Kidney epithelial cell (primary cell): ENCODE measurements at regions not wholly inside any gene's neighbourhood (a gene's known extent, or its start where the extent isn't known, plus 50 kb on each side); places are given as distances from the start of the nearest gene placed in this dataset.
"Not testable (repeated sequence)": the region's sequence is repeated elsewhere in the genome, so short reads cannot be mapped to it uniquely, and the experiment has no call there.

ENCODE experiments used
- DNase-seq: peaks from one replicate; pipeline ENCODE4 v3.0.0-alpha.2; 2010; ENCODE audit warnings: low read depth
- H3K27me3 ChIP-seq: 2 replicates; pipeline ENCODE4 v1.6.0; 2011; ENCODE audit warnings: low read length; ENCODE audit not compliant: control insufficient read depth, insufficient read depth
- H3K36me3 ChIP-seq: 2 replicates; pipeline ENCODE4 v1.5.1; 2011; ENCODE audit warnings: low read length; ENCODE audit not compliant: control insufficient read depth, insufficient read depth
- H3K4me3 ChIP-seq: 2 replicates; pipeline ENCODE4 v1.5.1; 2011; ENCODE audit warnings: low read depth, mild to moderate bottlenecking, control low read depth, low read length
- CTCF ChIP-seq: IDR thresholded peaks from 2 replicates; pipeline ENCODE4 v1.5.1; 2011; ENCODE audit warnings: mild to moderate bottlenecking, moderate library complexity, low read length, control low read depth, inconsistent platforms; ENCODE audit not compliant: insufficient read depth, poor library complexity, severe bottlenecking

GRCh38 chr5:108560166-108560565 is 178.3 kb upstream of the FBXL17 start:
- no peaks in the 10 kb centered on the region for H3K27me3 ChIP-seq
- no peaks in the 10 kb centered on the region for H3K36me3 ChIP-seq
- no peak for DNase-seq
- H3K4me3 ChIP-seq = no peak overlapping the region
- no peak for TF ChIP-seq CTCF

GRCh38 chr5:108558840-108559239 is 176.9 kb upstream of the FBXL17 start:
- H3K36me3 ChIP-seq, H3K27me3 ChIP-seq, H3K4me3 ChIP-seq, DNase-seq: not testable (repeated sequence)

- H3K27me3 ChIP-seq, DNase-seq, H3K4me3 ChIP-seq, H3K36me3 ChIP-seq: not testable (repeated sequence)
Measured at GRCh38 chr5:108558142-108558541, 176.2 kb upstream of the FBXL17 start.

- Histone ChIP-seq H3K4me3 (no peak overlapping the region), H3K36me3 (no peaks in the 10 kb centered on the region), H3K27me3 (no peaks in the 10 kb centered on the region)
- DNase-seq = no peak
- TF ChIP-seq CTCF = no peak
Measured at GRCh38 chr5:108557686-108558085, 175.8 kb upstream of the FBXL17 start.

GRCh38 chr5:108556441-108557145 is 174.7 kb upstream of the FBXL17 start:
- no peak for DNase-seq
- H3K4me3 ChIP-seq = no peak overlapping the region
- no peaks in the 10 kb centered on the region for H3K36me3 ChIP-seq
- no peaks in the 10 kb centered on the region for H3K27me3 ChIP-seq
- no peak for TF ChIP-seq CTCF

- no peak for DNase-seq
- TF ChIP-seq CTCF = no peak
- Histone ChIP-seq H3K4me3 (no peak overlapping the region), H3K36me3 (no peaks in the 10 kb centered on the region), H3K27me3 (no peaks in the 10 kb centered on the region)
Measured at GRCh38 chr5:108548684-108549596, 167.0 kb upstream of the FBXL17 start.
